Stimulated activated naive CD8-positive, alpha-beta T cell treated with anti-CD3 and anti-CD28 coated beads, Interleukin-15, Interleukin-2, amounts not matched to agents 100 ng/mL and 50 ng/mL, for 24 hours (primary cell): ENCODE measurements at regions not wholly inside any gene's neighbourhood (a gene's known extent, or its start where the extent isn't known, plus 50 kb on each side); places are given as distances from the start of the nearest gene placed in this dataset.

ENCODE experiments used
- H3K27ac Mint-ChIP-seq: one replicate; pipeline ENCODE4 v1.8.0; 2021; ENCODE audit warnings: mild to moderate bottlenecking, mixed read lengths
- H3K27me3 Mint-ChIP-seq: one replicate; pipeline ENCODE4 v1.8.0; 2021; ENCODE audit warnings: mixed read lengths
- H3K36me3 Mint-ChIP-seq: one replicate; pipeline ENCODE4 v1.8.0; 2021; ENCODE audit warnings: low read depth, mixed read lengths
- H3K4me1 Mint-ChIP-seq: one replicate; pipeline ENCODE4 v1.8.0; 2021; ENCODE audit warnings: low read depth, mixed read lengths
- H3K4me3 Mint-ChIP-seq: one replicate; pipeline ENCODE4 v1.8.0; 2021; ENCODE audit warnings: mild to moderate bottlenecking, mixed read lengths
- H3K9me3 Mint-ChIP-seq: one replicate; pipeline ENCODE4 v1.8.0; 2021; ENCODE audit warnings: mixed read lengths

DNA sequence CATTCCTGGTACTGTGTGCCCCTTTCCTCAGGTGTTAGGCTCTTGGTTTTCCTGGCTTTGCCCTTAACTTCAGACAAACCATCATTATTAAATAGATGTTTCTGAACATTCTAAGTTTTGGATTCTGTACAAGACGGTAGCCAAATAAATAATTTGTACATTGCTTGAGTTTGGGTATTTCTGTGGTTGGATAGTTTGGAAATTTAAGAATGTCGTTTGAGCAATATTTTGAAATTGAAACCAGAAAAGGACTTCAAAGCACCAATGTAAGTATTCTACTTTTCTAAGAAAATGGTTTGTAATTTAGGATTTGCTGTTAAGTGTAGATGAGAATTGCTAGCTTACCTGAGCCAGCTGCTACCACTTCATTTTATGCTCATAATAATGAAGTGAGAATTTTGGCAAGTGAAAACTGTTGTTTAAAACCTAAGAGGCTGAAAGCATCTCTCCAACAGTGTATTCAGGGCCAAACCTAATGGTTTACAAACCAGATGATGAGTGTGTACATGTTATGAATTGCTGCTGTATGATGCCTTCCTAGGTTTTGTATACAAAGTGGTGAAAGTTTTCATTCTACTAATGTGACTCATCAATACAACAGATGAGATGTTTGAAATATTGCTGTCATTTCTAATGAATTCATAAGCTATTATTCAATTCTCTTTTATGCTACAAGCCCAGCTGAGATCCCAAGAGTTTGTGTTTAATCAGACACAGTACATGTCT lies 181.5 kb upstream of the PRKD1 start:
- Mint-ChIP-seq H3K4me1 (no peaks in the 10 kb centered on the region), H3K4me3 (no peak overlapping the region), H3K36me3 (no peaks in the 10 kb centered on the region), H3K27ac (no peak overlapping the region), H3K27me3 (no peaks in the 10 kb centered on the region), H3K9me3 (peaks cover 4% of the 10 kb centered on the region)

DNA sequence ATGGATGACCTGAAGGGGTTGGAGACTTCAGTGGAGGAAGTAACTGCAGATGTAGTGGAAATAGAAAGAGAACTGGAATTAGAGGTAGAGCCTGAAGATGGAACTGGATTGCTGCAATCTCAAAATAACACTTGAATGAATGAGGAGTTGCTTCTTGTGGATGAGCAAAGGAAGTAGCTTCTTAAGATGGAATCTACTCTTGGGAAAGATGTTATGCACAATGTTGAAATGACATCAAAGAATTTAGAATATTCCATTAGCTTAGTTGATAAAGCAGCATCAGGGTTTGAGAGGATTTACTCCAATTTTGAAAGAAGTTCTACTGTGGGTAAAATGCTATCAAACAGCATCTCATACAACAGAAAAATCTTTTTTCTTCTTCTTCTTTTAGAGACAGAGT lies 186.4 kb upstream of the PRKD1 start:
- H3K4me1 Mint-ChIP-seq, result no peaks in the 10 kb centered on the region
- no peaks in the 10 kb centered on the region for H3K36me3 Mint-ChIP-seq
- no peak overlapping the region for H3K4me3 Mint-ChIP-seq
- no peaks in the 10 kb centered on the region for H3K9me3 Mint-ChIP-seq
- no peak overlapping the region for H3K27ac Mint-ChIP-seq
- H3K27me3 Mint-ChIP-seq, result no peaks in the 10 kb centered on the region

DNA sequence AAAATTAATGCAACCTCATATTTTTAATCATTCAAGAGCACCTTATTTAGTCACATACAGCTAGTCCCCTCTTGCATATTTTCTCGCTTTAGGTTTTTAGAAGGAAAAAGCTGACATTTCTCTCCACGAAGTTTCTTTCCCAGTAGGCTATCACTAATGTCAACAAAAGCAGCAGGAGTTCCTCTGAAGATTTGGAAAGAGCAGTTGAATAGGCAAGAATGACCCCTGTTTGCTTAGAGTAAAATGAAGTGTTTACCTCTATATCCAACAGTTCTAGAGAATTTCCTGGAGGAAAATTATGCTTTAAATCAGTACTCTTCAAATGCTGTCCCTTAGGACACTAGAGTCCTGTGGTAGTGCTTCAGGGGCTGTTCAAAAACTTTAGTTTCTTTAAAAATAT lies 188.1 kb upstream of the PRKD1 start:
- H3K36me3 Mint-ChIP-seq, result no peaks in the 10 kb centered on the region
- no peaks in the 10 kb centered on the region for H3K9me3 Mint-ChIP-seq
- H3K4me1 Mint-ChIP-seq, result no peaks in the 10 kb centered on the region

GRCh38 chr14:30118992-30119640 lies 191.5 kb upstream of the PRKD1 start:
- H3K4me3 Mint-ChIP-seq, result no peak overlapping the region
- H3K9me3 Mint-ChIP-seq, result no peaks in the 10 kb centered on the region
- no peaks in the 10 kb centered on the region for H3K27me3 Mint-ChIP-seq
- no peak overlapping the region for H3K27ac Mint-ChIP-seq
- no peaks in the 10 kb centered on the region for H3K4me1 Mint-ChIP-seq
- no peaks in the 10 kb centered on the region for H3K36me3 Mint-ChIP-seq

More for the DNA sequence above, 188.1 kb upstream of the PRKD1 start:
- H3K27ac Mint-ChIP-seq, result no peak overlapping the region
- H3K4me3 Mint-ChIP-seq, result no peak overlapping the region
- no peaks in the 10 kb centered on the region for H3K27me3 Mint-ChIP-seq

DNA sequence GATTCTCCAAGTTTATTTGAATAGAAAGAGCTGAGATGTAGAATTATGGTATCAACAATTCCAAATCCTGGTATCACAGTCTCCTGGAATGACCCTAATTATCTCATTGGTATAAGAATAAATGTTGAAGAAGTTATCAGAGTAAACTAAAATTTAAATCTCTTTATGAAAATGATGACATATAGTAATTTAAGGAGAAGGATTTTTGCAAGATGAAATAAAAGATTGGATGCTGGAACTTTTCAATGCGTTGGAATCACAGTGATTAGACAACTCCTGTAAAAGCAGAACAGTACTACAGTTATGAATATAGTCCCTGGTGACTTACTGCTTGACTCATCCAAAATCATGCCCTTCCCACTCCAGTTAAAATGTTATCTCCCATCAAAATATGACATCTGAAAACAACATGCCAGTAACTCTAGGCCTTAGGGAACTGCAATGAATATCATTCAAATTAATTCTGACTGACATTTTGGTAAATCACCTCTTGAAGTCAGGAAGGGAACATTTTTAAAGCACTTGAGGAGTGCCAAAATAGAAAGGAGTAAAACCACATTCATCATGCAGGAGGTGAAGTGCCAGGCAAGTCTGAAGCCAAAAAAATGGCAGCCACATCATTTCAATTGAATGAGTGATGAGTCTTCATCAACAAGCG lies 197.8 kb upstream of the PRKD1 start:
- H3K4me1 Mint-ChIP-seq, result no peaks in the 10 kb centered on the region
- no peak overlapping the region for H3K27ac Mint-ChIP-seq
- H3K4me3 Mint-ChIP-seq, result no peak overlapping the region
- H3K36me3 Mint-ChIP-seq, result no peaks in the 10 kb centered on the region
- H3K9me3 Mint-ChIP-seq, result peaks cover 6% of the 10 kb centered on the region
- H3K27me3 Mint-ChIP-seq, result no peaks in the 10 kb centered on the region

GRCh38 chr14:30129807-30130206 lies 202.2 kb upstream of the PRKD1 start:
- Mint-ChIP-seq H3K9me3 (peaks cover 7% of the 10 kb centered on the region), H3K36me3 (no peaks in the 10 kb centered on the region), H3K27me3 (no peaks in the 10 kb centered on the region), H3K27ac (no peak overlapping the region), H3K4me1 (no peaks in the 10 kb centered on the region), H3K4me3 (no peak overlapping the region)

DNA sequence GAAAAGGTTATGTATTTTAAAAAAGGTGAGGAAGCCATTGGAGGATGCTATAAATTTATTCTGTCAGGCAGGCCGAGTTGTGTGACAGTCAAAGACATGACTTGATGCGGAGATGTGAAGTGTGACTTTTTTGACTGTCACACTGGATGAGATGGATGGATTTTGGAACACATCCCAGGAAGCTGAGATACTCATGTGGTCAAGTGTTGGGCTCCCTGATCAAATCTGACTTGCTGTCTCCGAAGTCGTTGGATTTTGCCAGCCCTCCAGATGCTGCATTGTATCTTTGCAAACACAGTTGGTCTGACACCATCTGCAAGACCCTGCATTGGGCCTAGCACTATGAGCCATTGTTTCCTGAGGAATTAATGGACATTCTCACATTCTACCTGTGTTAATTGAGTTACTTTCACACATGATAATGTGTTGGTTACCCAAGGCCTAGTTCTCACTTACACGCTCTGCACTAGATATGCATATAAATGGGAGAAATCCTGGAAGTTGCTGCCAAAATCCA lies 204.0 kb upstream of the PRKD1 start:
- H3K4me3 Mint-ChIP-seq, result no peak overlapping the region
- H3K4me1 Mint-ChIP-seq, result no peaks in the 10 kb centered on the region
- no peaks in the 10 kb centered on the region for H3K27me3 Mint-ChIP-seq
- H3K36me3 Mint-ChIP-seq, result no peaks in the 10 kb centered on the region
- peaks cover 12% of the 10 kb centered on the region for H3K9me3 Mint-ChIP-seq
- H3K27ac Mint-ChIP-seq, result no peak overlapping the region

- Mint-ChIP-seq H3K9me3 (peaks cover 10% of the 10 kb centered on the region), H3K27me3 (no peaks in the 10 kb centered on the region), H3K4me1 (no peaks in the 10 kb centered on the region), H3K27ac (no peak overlapping the region), H3K4me3 (no peak overlapping the region), H3K36me3 (no peaks in the 10 kb centered on the region)
Measured at GRCh38 chr14:30132196-30132595, 204.5 kb upstream of the PRKD1 start.

- Mint-ChIP-seq H3K27me3 (no peaks in the 10 kb centered on the region), H3K4me1 (no peaks in the 10 kb centered on the region), H3K27ac (no peak overlapping the region), H3K4me3 (no peak overlapping the region), H3K9me3 (peaks cover 7% of the 10 kb centered on the region), H3K36me3 (no peaks in the 10 kb centered on the region)
Measured at GRCh38 chr14:30134936-30135335, 207.3 kb upstream of the PRKD1 start.

GRCh38 chr14:30138567-30138966 lies 210.9 kb upstream of the PRKD1 start:
- H3K27me3 Mint-ChIP-seq, result no peaks in the 10 kb centered on the region
- no peaks in the 10 kb centered on the region for H3K4me1 Mint-ChIP-seq
- H3K36me3 Mint-ChIP-seq, result no peaks in the 10 kb centered on the region
- H3K27ac Mint-ChIP-seq, result no peak overlapping the region
- H3K9me3 Mint-ChIP-seq, result peaks cover 9% of the 10 kb centered on the region
- no peak overlapping the region for H3K4me3 Mint-ChIP-seq

DNA sequence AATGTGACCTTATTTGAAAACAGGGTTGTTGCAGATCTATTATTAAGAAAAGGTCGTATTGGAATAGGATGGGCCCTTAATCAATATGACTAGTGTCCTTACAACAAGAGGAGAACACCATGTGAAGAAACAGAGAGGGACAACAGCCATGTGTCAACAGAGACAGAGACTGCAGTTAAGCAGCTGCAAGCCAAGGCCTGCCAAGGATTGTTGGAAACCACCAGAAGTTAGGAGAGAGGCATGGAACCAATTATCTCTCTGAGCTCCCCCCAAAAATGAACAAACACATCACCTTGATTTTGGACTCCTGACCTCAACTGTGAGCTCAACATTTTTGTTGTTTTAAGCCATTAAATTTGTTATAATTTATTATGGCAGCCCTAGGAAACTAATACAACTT lies 214.6 kb upstream of the PRKD1 start:
- H3K27me3 Mint-ChIP-seq, result no peaks in the 10 kb centered on the region
- no peak overlapping the region for H3K27ac Mint-ChIP-seq
- no peaks in the 10 kb centered on the region for H3K36me3 Mint-ChIP-seq
- no peak overlapping the region for H3K4me3 Mint-ChIP-seq
- no peaks in the 10 kb centered on the region for H3K4me1 Mint-ChIP-seq
- peaks cover 24% of the 10 kb centered on the region for H3K9me3 Mint-ChIP-seq

- Mint-ChIP-seq H3K27me3 (no peaks in the 10 kb centered on the region), H3K4me3 (no peak overlapping the region), H3K9me3 (peaks cover 32% of the 10 kb centered on the region), H3K36me3 (no peaks in the 10 kb centered on the region), H3K27ac (no peak overlapping the region), H3K4me1 (no peaks in the 10 kb centered on the region)
Measured at GRCh38 chr14:30143627-30144026, 216.0 kb upstream of the PRKD1 start.

- no peaks in the 10 kb centered on the region for H3K27me3 Mint-ChIP-seq
- H3K27ac Mint-ChIP-seq, result no peak overlapping the region
- H3K4me3 Mint-ChIP-seq, result no peak overlapping the region
- H3K4me1 Mint-ChIP-seq, result no peaks in the 10 kb centered on the region
- no peaks in the 10 kb centered on the region for H3K36me3 Mint-ChIP-seq
- peaks cover 7% of the 10 kb centered on the region for H3K9me3 Mint-ChIP-seq
Measured at GRCh38 chr14:30153717-30154116, 226.1 kb upstream of the PRKD1 start.

DNA sequence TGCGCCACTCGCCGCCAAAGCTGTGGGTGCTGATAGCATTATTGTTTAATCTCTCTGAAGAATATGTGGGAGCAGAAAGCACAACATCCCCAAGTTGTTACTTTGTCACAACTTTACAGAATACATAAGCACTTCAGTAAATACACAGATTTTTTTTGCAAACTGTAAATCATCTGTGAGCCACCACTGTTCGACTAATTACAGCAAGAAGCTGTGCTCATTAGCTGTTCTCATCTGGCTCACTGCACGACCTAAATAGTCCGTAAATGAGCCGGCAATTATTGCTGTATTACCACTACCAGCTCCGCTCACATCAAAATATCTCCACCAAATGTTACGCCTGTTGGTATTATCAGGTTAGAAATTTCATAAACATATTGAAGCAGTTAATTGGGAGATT lies 228.9 kb upstream of the PRKD1 start:
- Mint-ChIP-seq H3K27ac (no peak overlapping the region), H3K4me1 (no peaks in the 10 kb centered on the region), H3K9me3 (no peaks in the 10 kb centered on the region), H3K4me3 (no peak overlapping the region), H3K36me3 (no peaks in the 10 kb centered on the region), H3K27me3 (no peaks in the 10 kb centered on the region)

DNA sequence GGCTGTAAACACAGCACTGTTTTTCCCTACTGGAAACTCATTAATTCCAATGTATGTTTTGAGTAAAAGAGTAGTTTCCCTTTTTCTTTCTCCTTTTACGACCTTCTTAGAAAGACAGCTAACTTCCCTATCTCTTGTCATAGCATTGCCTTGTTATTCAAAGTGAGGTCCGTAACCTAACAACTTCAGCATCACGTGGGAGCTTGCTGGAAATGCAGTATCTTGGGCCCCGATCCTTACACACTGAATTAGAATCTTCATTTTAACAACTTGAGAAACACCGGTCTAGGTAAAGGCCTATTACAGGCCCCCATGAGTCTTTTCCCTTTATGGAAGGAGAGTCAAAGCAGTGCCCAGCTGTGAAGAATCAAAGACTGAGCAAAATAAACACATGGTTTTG lies 230.7 kb upstream of the PRKD1 start:
- Mint-ChIP-seq H3K36me3 (no peaks in the 10 kb centered on the region), H3K4me3 (no peak overlapping the region), H3K27me3 (no peaks in the 10 kb centered on the region), H3K27ac (no peak overlapping the region), H3K9me3 (no peaks in the 10 kb centered on the region), H3K4me1 (no peaks in the 10 kb centered on the region)
